Upper lobe of left lung (tissue), 6 donors: ENCODE measurements at regions not wholly inside any gene's neighbourhood (a gene's known extent, or its start where the extent isn't known, plus 50 kb on each side); places are given as distances from the start of the nearest gene placed in this dataset.

Experiments used
- ATAC-seq, 2 donors: fragments of 200-7000 bp; cut with Tn5 transposase; one replicate each; pipeline ENCODE4 v1.9.1; 2022; ENCODE audit warnings: mild to moderate bottlenecking in 2 of 2, moderate library complexity in 2 of 2; ENCODE audit not compliant: low FRiP score in 2 of 2
- DNase-seq, 2 donors: peaks; one replicate each; pipeline ENCODE4 v3.0.0-alpha.2; 2019 to 2020
- H3K27ac ChIP-seq, 4 donors: fragments of 200-600 bp; sonication (generic); one replicate each; pipeline ENCODE4 v1.5.1; 2016 to 2019
- H3K27me3 ChIP-seq, 4 donors: fragments of 200-600 bp; sonication (generic); one replicate each; pipeline ENCODE4 v1.5.1; 2017 to 2019
- H3K36me3 ChIP-seq, 4 donors: fragments of 200-600 bp; sonication (generic); one replicate each; pipeline ENCODE4 v1.5.1; 2016 to 2019
- H3K4me1 ChIP-seq, 4 donors: fragments of 200-600 bp; sonication (generic); one replicate each; pipeline ENCODE4 v1.5.1; 2018 to 2019
- H3K4me3 ChIP-seq, 4 donors: fragments of 200-600 bp; sonication (generic); one replicate each; pipeline ENCODE4 v1.5.1; 2017 to 2019; ENCODE audit warnings: mild to moderate bottlenecking in 2 of 4, moderate library complexity in 1 of 4
- H3K9me3 ChIP-seq, 4 donors: fragments of 200-600 bp; sonication (generic); one replicate each; pipeline ENCODE4 v1.5.1; 2018 to 2019
- EP300 ChIP-seq, 4 donors: sonication (generic); formaldehyde crosslinking; IDR thresholded peaks; one replicate each; pipeline ENCODE4 v1.5.1; 2017; ENCODE audit warnings: antibody characterized with exemption in 4 of 4, control low read depth in 2 of 4
- POLR2A ChIP-seq, 4 donors: fragments of 450-650 bp; IDR thresholded peaks; one replicate each; pipeline ENCODE4 v1.5.1; 2016 to 2017; ENCODE audit warnings: antibody characterized with exemption in 4 of 4, mild to moderate bottlenecking in 2 of 4
- POLR2AphosphoS5 ChIP-seq, 2 donors: sonication (generic); formaldehyde crosslinking; IDR thresholded peaks; one replicate each; pipeline ENCODE4 v1.5.1; 2017; ENCODE audit warnings: antibody characterized with exemption in 2 of 2
- WGBS, 2 donors: methylation state at CpG; one replicate each; pipeline ENCODE4 v1.1.5; 2017 to 2018; 5-methylcytosine and 5-hydroxymethylcytosine counted together
- TF ChIP-seq, protein P1 (sequence below), 6 experiments: fragments of 450-650 bp in 4 of 6; fragments of 200-600 bp in 2 of 6; sonication (generic) in 2 of 6; IDR thresholded peaks; one replicate each; pipeline ENCODE4 v1.5.1; 2016 to 2019; ENCODE audit warnings: antibody characterized with exemption in 6 of 6
- donor health status: DM: no; HTN: no; CAD: no; lungs with moderate emphysema.
- donor health status: DM: no; HTN: yes; CAD: no; lungs with severe emphysema.

GRCh38 chr5:31091501-31091900, 102.0 kb upstream of the CDH6 start:
- WGBS, 2 donors = 83 to 88% methylated on average over 5 of the region's 5 CpGs
- ATAC-seq = no peak

GRCh38 chr5:31090467-31090866, 103.0 kb upstream of the CDH6 start:
- Histone ChIP-seq H3K27me3 (no peaks in the 10 kb centered on the region), H3K9me3 (peaks cover 0 to 5% (median 0%) of the 10 kb centered on the region in 4 donors), H3K4me1 (no peaks in the 10 kb centered on the region), H3K36me3 (no peaks in the 10 kb centered on the region), H3K27ac (no peak overlapping the region), H3K4me3 (no peak overlapping the region)
- WGBS, 2 donors = 89 to 94% methylated on average over 3 of the region's 3 CpGs
- TF ChIP-seq EP300 (IDR thresholded peaks at IDR 0.05) (no peak), POLR2A (IDR thresholded peaks at IDR 0.05) (no peak), POLR2AphosphoS5 (IDR thresholded peaks at IDR 0.05) (no peak)
- TF ChIP-seq, protein P1, sequence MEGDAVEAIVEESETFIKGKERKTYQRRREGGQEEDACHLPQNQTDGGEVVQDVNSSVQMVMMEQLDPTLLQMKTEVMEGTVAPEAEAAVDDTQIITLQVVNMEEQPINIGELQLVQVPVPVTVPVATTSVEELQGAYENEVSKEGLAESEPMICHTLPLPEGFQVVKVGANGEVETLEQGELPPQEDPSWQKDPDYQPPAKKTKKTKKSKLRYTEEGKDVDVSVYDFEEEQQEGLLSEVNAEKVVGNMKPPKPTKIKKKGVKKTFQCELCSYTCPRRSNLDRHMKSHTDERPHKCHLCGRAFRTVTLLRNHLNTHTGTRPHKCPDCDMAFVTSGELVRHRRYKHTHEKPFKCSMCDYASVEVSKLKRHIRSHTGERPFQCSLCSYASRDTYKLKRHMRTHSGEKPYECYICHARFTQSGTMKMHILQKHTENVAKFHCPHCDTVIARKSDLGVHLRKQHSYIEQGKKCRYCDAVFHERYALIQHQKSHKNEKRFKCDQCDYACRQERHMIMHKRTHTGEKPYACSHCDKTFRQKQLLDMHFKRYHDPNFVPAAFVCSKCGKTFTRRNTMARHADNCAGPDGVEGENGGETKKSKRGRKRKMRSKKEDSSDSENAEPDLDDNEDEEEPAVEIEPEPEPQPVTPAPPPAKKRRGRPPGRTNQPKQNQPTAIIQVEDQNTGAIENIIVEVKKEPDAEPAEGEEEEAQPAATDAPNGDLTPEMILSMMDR (IDR thresholded peaks at IDR 0.05) = no peak
- DNase-seq = no peak
- ATAC-seq = no peak

More at GRCh38 chr5:31091501-31091900, 102.0 kb upstream of the CDH6 start:
- no peak for DNase-seq
- Histone ChIP-seq H3K4me3 (no peak overlapping the region), H3K9me3 (peaks cover 0 to 5% (median 0%) of the 10 kb centered on the region in 4 donors), H3K4me1 (no peaks in the 10 kb centered on the region), H3K36me3 (no peaks in the 10 kb centered on the region), H3K27me3 (no peaks in the 10 kb centered on the region), H3K27ac (no peak overlapping the region)
- TF ChIP-seq EP300 (IDR thresholded peaks at IDR 0.05) = no peak
- no peak for TF ChIP-seq POLR2AphosphoS5 (IDR thresholded peaks at IDR 0.05)
- TF ChIP-seq, protein P1 (IDR thresholded peaks at IDR 0.05) = no peak
- no peak for TF ChIP-seq POLR2A (IDR thresholded peaks at IDR 0.05)

- H3K27ac ChIP-seq = no peak overlapping the region
- ATAC-seq = no peak
- no peaks in the 10 kb centered on the region for H3K36me3 ChIP-seq
- WGBS, 2 donors = 62 to 67% methylated on average over 5 of the region's 5 CpGs
- DNase-seq = no peak
- no peak overlapping the region for H3K4me3 ChIP-seq
- no peaks in the 10 kb centered on the region for H3K27me3 ChIP-seq
- TF ChIP-seq, protein P1 (IDR thresholded peaks at IDR 0.05) = no peak
- TF ChIP-seq EP300 (IDR thresholded peaks at IDR 0.05) (no peak), POLR2A (IDR thresholded peaks at IDR 0.05) (no peak), POLR2AphosphoS5 (IDR thresholded peaks at IDR 0.05) (no peak)
- H3K9me3 ChIP-seq = no peaks in the 10 kb centered on the region
- no peaks in the 10 kb centered on the region for H3K4me1 ChIP-seq
Observed at GRCh38 chr5:31086839-31087415, 106.6 kb upstream of the CDH6 start.

DNA sequence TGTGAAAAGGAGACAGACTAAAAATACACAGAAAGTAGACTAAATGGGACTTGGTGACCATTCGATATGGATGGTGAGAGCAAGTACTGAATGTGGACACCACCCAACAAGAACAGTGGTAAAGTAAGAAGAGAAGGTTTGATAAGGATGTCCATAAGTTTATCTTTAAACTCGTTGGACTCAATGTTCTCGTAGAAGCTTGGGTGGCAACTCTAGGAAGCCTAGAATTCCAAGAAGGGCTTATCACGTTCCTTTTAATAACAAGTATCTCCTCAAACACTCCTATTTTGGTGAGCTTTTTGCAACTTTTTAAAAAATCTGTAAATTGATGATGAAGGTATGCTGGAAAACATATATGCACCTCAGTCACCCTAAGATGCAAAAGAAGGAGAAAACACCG, 108.6 kb upstream of the CDH6 start:
- DNase-seq (no peak), ATAC-seq (no peak)
- WGBS, 2 donors = 75 to 83% methylated on average over 5 of the region's 5 CpGs
- no peak overlapping the region for H3K4me3 ChIP-seq
- no peaks in the 10 kb centered on the region for H3K4me1 ChIP-seq
- no peaks in the 10 kb centered on the region for H3K36me3 ChIP-seq
- no peaks in the 10 kb centered on the region for H3K27me3 ChIP-seq
- TF ChIP-seq POLR2AphosphoS5 (IDR thresholded peaks at IDR 0.05) (no peak), EP300 (IDR thresholded peaks at IDR 0.05) (no peak), POLR2A (IDR thresholded peaks at IDR 0.05) (no peak)
- TF ChIP-seq, protein P1 (IDR thresholded peaks at IDR 0.05) = no peak
- H3K27ac ChIP-seq = no peak overlapping the region
- H3K9me3 ChIP-seq = no peaks in the 10 kb centered on the region

- Histone ChIP-seq H3K27me3 (no peaks in the 10 kb centered on the region), H3K27ac (no peak overlapping the region), H3K4me3 (no peak overlapping the region), H3K9me3 (no peaks in the 10 kb centered on the region), H3K36me3 (no peaks in the 10 kb centered on the region), H3K4me1 (no peaks in the 10 kb centered on the region)
- DNase-seq = no peak
- no peak for TF ChIP-seq POLR2A (IDR thresholded peaks at IDR 0.05)
- TF ChIP-seq, protein P1 (IDR thresholded peaks at IDR 0.05) = no peak
- no peak for TF ChIP-seq EP300 (IDR thresholded peaks at IDR 0.05)
- no peak for TF ChIP-seq POLR2AphosphoS5 (IDR thresholded peaks at IDR 0.05)
- no peak for ATAC-seq
- 80 to 91% methylated on average over 2 of the region's 2 CpGs for WGBS, 2 donors
Observed at GRCh38 chr5:31083364-31083763, 110.1 kb upstream of the CDH6 start.
